Small intestine (tissue), 7 donors: ENCODE measurements at regions not wholly inside any gene's neighbourhood (a gene's known extent, or its start where the extent isn't known, plus 50 kb on each side); places are given as distances from the start of the nearest gene placed in this dataset.
"Not testable (repeated sequence)": the region's sequence is repeated elsewhere in the genome, so short reads cannot be mapped to it uniquely, and the experiment has no call there.

Source experiments
- DNase-seq, 2 donors: peaks; one replicate each; pipeline versions ENCODE4 v3.0.0 to v3.0.0-alpha.2; 2013
- FAIRE-seq: peaks from 2 replicates; lab custom pipeline; 2012; peaks lifted over from hg19 to GRCh38; lab: Jason Lieb, UNC
- H3K27ac ChIP-seq, 3 donors: one replicate each; pipeline ENCODE4 v1.5.1; 2013; ENCODE audit warnings: low read length in 2 of 3, mild to moderate bottlenecking in 2 of 3, control low read depth in 1 of 3, inconsistent platforms in 1 of 3, low read depth in 1 of 3, moderate library complexity in 1 of 3
- H3K27me3 ChIP-seq, 3 donors: one replicate each; pipeline ENCODE4 v1.6.1; 2013; ENCODE audit warnings: low read length in 3 of 3, inconsistent platforms in 1 of 3; ENCODE audit not compliant: control insufficient read depth in 3 of 3, insufficient read depth in 3 of 3
- H3K36me3 ChIP-seq, 3 donors: one replicate each; pipeline ENCODE4 v1.6.1; 2013; ENCODE audit warnings: low read length in 3 of 3, inconsistent platforms in 1 of 3, low read depth in 1 of 3, mild to moderate bottlenecking in 1 of 3, moderate library complexity in 1 of 3; ENCODE audit not compliant: control insufficient read depth in 3 of 3, insufficient read depth in 2 of 3
- H3K4me1 ChIP-seq, 3 donors: one replicate each; pipeline ENCODE4 v1.6.1; 2013; ENCODE audit warnings: low read length in 2 of 3, inconsistent platforms in 1 of 3, low read depth in 1 of 3, mild to moderate bottlenecking in 1 of 3, moderate library complexity in 1 of 3; ENCODE audit not compliant: control insufficient read depth in 3 of 3, insufficient read depth in 2 of 3
- H3K4me3 ChIP-seq, 3 donors: one replicate each; pipeline ENCODE4 v1.5.1; 2013; ENCODE audit warnings: low read length in 3 of 3, control low read depth in 1 of 3, inconsistent platforms in 1 of 3, low read depth in 1 of 3, mild to moderate bottlenecking in 1 of 3, moderate library complexity in 1 of 3
- H3K9me3 ChIP-seq, 2 donors: one replicate each; pipeline ENCODE4 v1.6.1; 2013; ENCODE audit warnings: low read depth in 1 of 2, low read length in 1 of 2; ENCODE audit not compliant: control insufficient read depth in 2 of 2, insufficient read depth in 1 of 2
- WGBS, 3 donors: extraction: QIAGEN DNeasy Blood & Tissue Kit; methylation state at CpG; one replicate each; pipeline ENCODE4 v1.1.7; 2013; 5-methylcytosine and 5-hydroxymethylcytosine counted together
- donor health status: healthy with polysubstance abuse.
- donor health status: control.
- donor health status: control.
- donor health status: Bipolar disorder and iron deficiency.
- donor health status: healthy.

GRCh38 chr4:137952116-137952515 is 290.0 kb downstream of the SLC7A11 start:
- Histone ChIP-seq H3K36me3 (no peaks in the 10 kb centered on the region), H3K9me3 (peaks cover 0 to 1% of the 10 kb centered on the region in 2 donors), H3K27ac (no peak overlapping the region), H3K4me1 (no peaks in the 10 kb centered on the region), H3K4me3 (no peak overlapping the region), H3K27me3 (no peaks in the 10 kb centered on the region)
- 67 to 76% (median 75%) methylated on average over 2 of the region's 2 CpGs for WGBS, 3 donors
- DNase-seq, result no peak
- no peak for FAIRE-seq

- no peak for FAIRE-seq
- 91 to 97% (median 91%) methylated on average over 3 of the region's 3 CpGs for WGBS, 3 donors
- Histone ChIP-seq H3K27ac (no peak overlapping the region), H3K4me1 (no peaks in the 10 kb centered on the region), H3K36me3 (no peaks in the 10 kb centered on the region), H3K4me3 (no peak overlapping the region), H3K9me3 (peaks cover 0 to 1% of the 10 kb centered on the region in 2 donors), H3K27me3 (no peaks in the 10 kb centered on the region)
- no peak for DNase-seq
These were observed 291.9 kb downstream of the SLC7A11 start for GRCh38 chr4:137950286-137950685.

GRCh38 chr4:137949746-137950145 is 292.4 kb downstream of the SLC7A11 start:
- Histone ChIP-seq H3K36me3 (no peaks in the 10 kb centered on the region), H3K4me1 (no peaks in the 10 kb centered on the region), H3K27ac (no peak overlapping the region), H3K9me3 (peaks cover 0 to 1% of the 10 kb centered on the region in 2 donors), H3K27me3 (no peaks in the 10 kb centered on the region), H3K4me3 (no peak overlapping the region)
- DNase-seq, result no peak
- no peak for FAIRE-seq

- H3K9me3 ChIP-seq, result no peaks in the 10 kb centered on the region
- FAIRE-seq, result no peak
- no peak overlapping the region for H3K4me3 ChIP-seq
- H3K36me3 ChIP-seq, result no peaks in the 10 kb centered on the region
- H3K4me1 ChIP-seq, result no peaks in the 10 kb centered on the region
- no peak for DNase-seq
- no peaks in the 10 kb centered on the region for H3K27me3 ChIP-seq
- 82 to 88% (median 84%) methylated on average over 1 of the region's 1 CpG for WGBS, 3 donors
- H3K27ac ChIP-seq, result no peak overlapping the region
These were observed 295.5 kb downstream of the SLC7A11 start for GRCh38 chr4:137946453-137947174.

- H3K27me3 ChIP-seq, DNase-seq, FAIRE-seq, H3K9me3 ChIP-seq, H3K36me3 ChIP-seq, H3K4me1 ChIP-seq, H3K4me3 ChIP-seq, H3K27ac ChIP-seq: not testable (repeated sequence)
- 94 to 96% (median 94%) methylated on average over 15 of the region's 15 CpGs for WGBS, 3 donors
These were observed 299.3 kb downstream of the SLC7A11 start for GRCh38 chr4:137942815-137943214.

GRCh38 chr4:137942015-137942515 is 300.1 kb downstream of the SLC7A11 start:
- not testable (repeated sequence) for FAIRE-seq, DNase-seq

GRCh38 chr4:137934911-137935310 is 307.2 kb downstream of the SLC7A11 start:
- Histone ChIP-seq H3K27ac (no peak overlapping the region), H3K9me3 (no peaks in the 10 kb centered on the region), H3K27me3 (no peaks in the 10 kb centered on the region), H3K36me3 (no peaks in the 10 kb centered on the region), H3K4me1 (no peaks in the 10 kb centered on the region), H3K4me3 (no peak overlapping the region)
- 57 to 67% (median 62%) methylated on average over 1 of the region's 1 CpG for WGBS, 3 donors
- FAIRE-seq (no peak), DNase-seq (no peak)

More at GRCh38 chr4:137942015-137942515, 300.1 kb downstream of the SLC7A11 start:
- H3K27me3 ChIP-seq, H3K36me3 ChIP-seq, H3K9me3 ChIP-seq, H3K27ac ChIP-seq, H3K4me3 ChIP-seq, H3K4me1 ChIP-seq: not testable (repeated sequence)
- WGBS, 3 donors, result 93 to 98% (median 95%) methylated on average over 14 to 32 of the region's 32 CpGs

- Histone ChIP-seq H3K36me3 (no peaks in the 10 kb centered on the region), H3K4me3 (no peak overlapping the region), H3K27ac (no peak overlapping the region), H3K9me3 (no peaks in the 10 kb centered on the region), H3K27me3 (no peaks in the 10 kb centered on the region), H3K4me1 (no peaks in the 10 kb centered on the region)
- 29 to 54% (median 36%) methylated on average over 2 of the region's 2 CpGs for WGBS, 3 donors
- DNase-seq (no peak), FAIRE-seq (no peak)
These were observed 308.1 kb downstream of the SLC7A11 start for GRCh38 chr4:137934046-137934445.

- no peak for FAIRE-seq
These were observed 314.2 kb downstream of the SLC7A11 start for GRCh38 chr4:137927972-137928371.

More at GRCh38 chr4:137927972-137928371, 314.2 kb downstream of the SLC7A11 start:
- DNase-seq, result no peak
- Histone ChIP-seq H3K9me3 (no peaks in the 10 kb centered on the region), H3K27ac (no peak overlapping the region), H3K36me3 (no peaks in the 10 kb centered on the region), H3K27me3 (no peaks in the 10 kb centered on the region), H3K4me1 (no peaks in the 10 kb centered on the region), H3K4me3 (no peak overlapping the region)
- 50 to 81% (median 64%) methylated on average over 1 of the region's 1 CpG for WGBS, 3 donors
